ENCODE measurements at regions not wholly inside any gene's neighbourhood (a gene's known extent, or its start where the extent isn't known, plus 50 kb on each side); places are given as distances from the start of the nearest gene placed in this dataset.
A peak's percentile ranks its signal among the peaks of the same experiment; 100 is the strongest.
"Not testable (repeated sequence)": the region's sequence is repeated elsewhere in the genome, so short reads cannot be mapped to it uniquely, and the experiment has no call there.

DNA sequence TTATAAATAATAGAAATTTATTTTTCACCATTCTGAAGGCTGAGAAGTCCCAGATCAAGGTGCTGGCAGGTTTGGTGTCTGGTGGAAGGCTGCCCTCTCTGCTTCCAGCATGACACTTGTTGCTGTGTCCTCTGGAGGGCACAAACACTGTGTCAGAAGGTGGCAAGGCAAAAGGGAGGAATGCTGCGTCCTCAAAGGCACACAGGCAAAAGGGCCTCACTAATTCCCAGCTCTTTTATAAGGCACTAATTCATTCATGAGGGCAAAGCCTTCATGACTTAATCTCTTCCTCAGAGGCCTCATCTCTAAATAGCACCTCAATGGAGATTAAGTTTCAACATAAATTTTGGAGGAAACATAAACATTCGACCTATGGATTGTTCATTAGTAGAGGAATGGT lies 209.5 kb upstream of the SMLR1 start:
- H3K4me3 ChIP-seq (replicated peaks in 1 of 2; ENCODE audit: low read depth in 2 of 2, low read length in 2 of 2), result no peak overlapping the region
- DNase-seq (ENCODE audit: low read depth in 2 of 2), result no peak
- TF ChIP-seq, protein P1, sequence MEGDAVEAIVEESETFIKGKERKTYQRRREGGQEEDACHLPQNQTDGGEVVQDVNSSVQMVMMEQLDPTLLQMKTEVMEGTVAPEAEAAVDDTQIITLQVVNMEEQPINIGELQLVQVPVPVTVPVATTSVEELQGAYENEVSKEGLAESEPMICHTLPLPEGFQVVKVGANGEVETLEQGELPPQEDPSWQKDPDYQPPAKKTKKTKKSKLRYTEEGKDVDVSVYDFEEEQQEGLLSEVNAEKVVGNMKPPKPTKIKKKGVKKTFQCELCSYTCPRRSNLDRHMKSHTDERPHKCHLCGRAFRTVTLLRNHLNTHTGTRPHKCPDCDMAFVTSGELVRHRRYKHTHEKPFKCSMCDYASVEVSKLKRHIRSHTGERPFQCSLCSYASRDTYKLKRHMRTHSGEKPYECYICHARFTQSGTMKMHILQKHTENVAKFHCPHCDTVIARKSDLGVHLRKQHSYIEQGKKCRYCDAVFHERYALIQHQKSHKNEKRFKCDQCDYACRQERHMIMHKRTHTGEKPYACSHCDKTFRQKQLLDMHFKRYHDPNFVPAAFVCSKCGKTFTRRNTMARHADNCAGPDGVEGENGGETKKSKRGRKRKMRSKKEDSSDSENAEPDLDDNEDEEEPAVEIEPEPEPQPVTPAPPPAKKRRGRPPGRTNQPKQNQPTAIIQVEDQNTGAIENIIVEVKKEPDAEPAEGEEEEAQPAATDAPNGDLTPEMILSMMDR (IDR thresholded peaks at IDR 0.05; ENCODE audit: low read depth, low read length), result no peak

DNA sequence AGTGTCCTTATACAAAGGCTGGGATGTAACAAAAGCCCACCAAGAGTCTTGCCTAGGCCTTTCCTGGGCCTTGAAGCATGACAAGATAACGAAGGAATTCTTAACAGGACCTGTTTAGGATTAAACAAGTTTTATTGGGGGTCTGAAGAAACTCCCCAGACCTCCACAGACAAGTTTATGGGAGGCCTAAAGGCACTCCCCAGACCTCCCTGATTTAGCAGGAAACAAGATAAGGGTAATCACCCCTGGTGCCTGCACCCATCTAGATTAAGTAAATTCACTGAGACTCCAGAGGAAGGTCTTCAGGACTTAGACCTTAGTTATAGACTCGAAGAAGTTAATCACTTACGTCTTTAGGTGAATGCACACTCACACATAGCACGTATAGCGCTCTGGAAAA lies 208.4 kb upstream of the SMLR1 start:
- not testable (repeated sequence) for H3K4me3 ChIP-seq (replicated peaks in 1 of 2; ENCODE audit: low read depth in 2 of 2, low read length in 2 of 2); DNase-seq (ENCODE audit: low read depth in 2 of 2)

DNA sequence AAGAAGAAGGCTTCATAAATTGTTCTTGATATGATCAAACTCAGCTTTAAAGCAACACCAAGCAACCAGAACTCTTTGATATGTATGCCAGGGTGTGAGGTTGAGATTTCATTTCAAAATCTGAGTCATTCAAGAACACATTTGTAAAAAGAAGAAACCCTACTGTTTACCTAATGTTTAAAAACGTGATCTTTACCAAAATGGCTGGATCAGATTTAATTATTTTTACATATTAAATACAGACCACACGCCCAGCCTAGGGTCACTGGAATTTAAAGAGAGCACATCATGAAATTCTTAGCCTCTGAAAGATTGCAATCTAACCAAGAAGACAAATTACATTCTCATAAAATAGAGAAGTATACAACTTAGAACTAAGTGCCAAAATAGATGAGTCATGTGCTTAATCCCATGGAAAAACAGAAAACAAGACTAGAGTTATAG lies 206.8 kb upstream of the SMLR1 start:
- no peak overlapping the region for H3K4me3 ChIP-seq (replicated peaks in 1 of 2; ENCODE audit: low read depth in 2 of 2, low read length in 2 of 2)
- TF ChIP-seq, protein P1 (IDR thresholded peaks at IDR 0.05; ENCODE audit: low read depth, low read length), result no peak
- DNase-seq (ENCODE audit: low read depth in 2 of 2), result peak in 1 of 2 donors; percentile 37

DNA sequence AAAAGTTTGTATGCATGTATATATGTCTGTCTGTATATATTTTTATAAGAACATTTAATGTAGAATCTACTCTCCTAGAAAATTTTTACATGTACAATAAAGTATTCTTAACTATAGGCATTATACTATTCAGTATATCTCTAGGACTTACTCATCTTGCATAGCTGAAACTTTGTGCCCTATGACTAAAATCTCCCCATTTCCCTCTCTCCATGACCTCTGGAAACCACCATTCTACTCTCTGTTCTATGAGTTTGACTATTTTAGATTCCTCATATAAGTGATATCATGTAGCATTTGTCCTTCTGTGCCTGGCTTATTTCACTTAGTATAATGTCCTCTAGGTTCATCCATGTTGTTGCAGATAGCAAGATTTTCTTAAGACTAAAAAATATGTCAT lies 205.1 kb upstream of the SMLR1 start:
- peak in 1 of 2 donors; percentile 52 for DNase-seq (ENCODE audit: low read depth in 2 of 2)
- H3K4me3 ChIP-seq (replicated peaks in 1 of 2; ENCODE audit: low read depth in 2 of 2, low read length in 2 of 2), result no peak overlapping the region
- TF ChIP-seq, protein P1 (IDR thresholded peaks at IDR 0.05; ENCODE audit: low read depth, low read length), result no peak

DNA sequence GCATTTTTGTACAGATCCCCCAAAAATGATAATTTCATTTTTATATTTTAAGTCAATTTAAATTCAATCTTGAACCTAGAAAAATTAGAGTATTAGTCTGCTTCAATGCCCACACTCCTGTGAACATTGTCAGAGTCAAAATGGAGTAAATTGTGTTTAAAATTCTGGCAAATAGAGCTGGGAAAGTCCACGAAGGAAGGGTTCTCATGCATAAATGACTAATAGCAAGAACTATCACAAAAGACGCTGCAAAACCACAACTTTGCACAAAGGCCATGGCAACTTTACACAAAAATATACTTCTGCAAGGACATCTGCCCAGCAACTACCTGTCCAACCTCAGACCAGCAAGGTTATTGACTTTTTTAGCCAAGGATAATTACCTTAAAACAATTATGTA lies 203.2 kb upstream of the SMLR1 start:
- DNase-seq (ENCODE audit: low read depth in 2 of 2), result peak in 1 of 2 donors; percentile 63
- H3K4me3 ChIP-seq (replicated peaks in 1 of 2; ENCODE audit: low read depth in 2 of 2, low read length in 2 of 2), result no peak overlapping the region
- TF ChIP-seq, protein P1 (IDR thresholded peaks at IDR 0.05; ENCODE audit: low read depth, low read length), result no peak

DNA sequence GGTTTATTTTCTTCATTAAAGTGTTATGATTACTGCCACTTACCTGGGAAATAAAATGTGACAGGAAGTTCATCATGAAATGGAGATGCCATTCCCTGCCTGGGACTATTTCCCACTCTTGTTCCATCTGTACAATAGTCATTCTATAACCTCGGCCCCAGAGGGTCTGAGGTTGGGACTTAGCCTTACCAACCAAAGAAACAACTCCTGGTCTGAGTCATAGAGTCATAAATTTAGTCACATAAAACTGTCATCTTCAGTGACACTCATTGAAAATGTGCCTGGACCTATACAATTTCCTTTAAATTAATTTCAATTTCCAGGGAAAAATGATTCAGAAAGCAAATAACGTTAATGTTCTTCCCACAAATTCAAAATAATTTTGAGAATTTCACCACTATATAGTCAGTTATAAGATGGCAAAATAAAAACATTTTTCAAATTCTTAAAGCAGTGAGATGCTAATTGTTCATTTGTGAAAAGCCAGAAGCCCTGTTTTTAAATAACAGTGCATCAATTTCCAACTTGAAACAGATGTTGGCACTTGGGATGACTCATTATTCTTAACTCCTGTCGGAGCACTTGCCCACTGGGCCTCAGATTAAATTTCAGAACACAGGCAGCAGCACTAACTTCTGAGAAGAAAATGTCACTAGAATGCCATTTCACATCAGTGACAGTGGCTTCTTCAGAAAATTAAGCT lies 201.2 kb upstream of the SMLR1 start:
- no peak overlapping the region for H3K4me3 ChIP-seq (replicated peaks in 1 of 2; ENCODE audit: low read depth in 2 of 2, low read length in 2 of 2)
- peak; percentile 21 to 41 for DNase-seq (ENCODE audit: low read depth in 2 of 2)
- TF ChIP-seq, protein P1 (IDR thresholded peaks at IDR 0.05; ENCODE audit: low read depth, low read length), result no peak

DNA sequence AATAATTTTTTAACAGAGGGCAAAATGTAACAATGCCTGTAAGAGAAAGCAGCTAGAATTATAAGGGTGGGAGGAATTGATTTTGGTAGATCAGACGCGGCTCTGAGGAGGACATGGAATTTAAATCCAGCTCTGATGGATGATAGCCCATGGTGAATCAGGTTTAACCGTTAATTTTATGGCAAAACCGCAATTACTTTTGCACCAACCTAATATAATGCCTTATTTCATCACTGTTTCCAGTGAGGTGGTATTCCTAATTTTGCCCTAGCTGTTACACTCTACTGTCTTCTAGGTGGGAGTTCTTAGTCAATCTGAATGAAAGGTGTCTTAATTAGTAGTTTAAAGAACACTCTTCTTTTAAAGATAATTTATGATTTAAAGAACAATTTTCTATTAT lies 198.3 kb upstream of the SMLR1 start:
- no peak for DNase-seq (ENCODE audit: low read depth in 2 of 2)
- H3K4me3 ChIP-seq (replicated peaks in 1 of 2; ENCODE audit: low read depth in 2 of 2, low read length in 2 of 2), result no peak overlapping the region
- TF ChIP-seq, protein P1 (IDR thresholded peaks at IDR 0.05; ENCODE audit: low read depth, low read length), result no peak

Measured in cardiac fibroblast (primary cell).